GM23338 (cell line): ENCODE measurements at regions not wholly inside any gene's neighbourhood (a gene's known extent, or its start where the extent isn't known, plus 50 kb on each side); places are given as distances from the start of the nearest gene placed in this dataset.

Experiments
- CREB1 ChIP-seq: fragments of 250-450 bp; sonication (Bioruptor Pico); IDR thresholded peaks from 2 replicates; pipeline ENCODE4 v1.5.0; 2020; ENCODE audit warnings: low read depth, mild to moderate bottlenecking, moderate library complexity
- CTCF ChIP-seq, 2 experiments: fragments of 200-600 bp in 1 of 2; sonication (generic) in 1 of 2; conservative IDR thresholded peaks; 2 replicates each; pipeline versions ENCODE4 v1.5.1 to v1.6.1; 2016 to 2017; ENCODE audit warnings: antibody characterized with exemption in 2 of 2, low read depth in 2 of 2, mild to moderate bottlenecking in 2 of 2, moderate library complexity in 1 of 2
- ETS1 ChIP-seq: IDR thresholded peaks from 2 replicates; pipeline ENCODE4 v1.6.1; 2016; ENCODE audit warnings: antibody characterized with exemption
- EZH2 ChIP-seq: fragments of 200-600 bp; sonication (generic); IDR thresholded peaks from one replicate; pipeline ENCODE4 v1.8.0; 2017; ENCODE audit warnings: antibody characterized with exemption, mild to moderate bottlenecking, low read depth; ENCODE audit not compliant: unreplicated experiment
- EZH2phosphoT487 ChIP-seq: fragments of 200-600 bp; sonication (generic); IDR thresholded peaks from one replicate; pipeline ENCODE4 v1.8.1; 2018; ENCODE audit warnings: antibody characterized with exemption; ENCODE audit not compliant: unreplicated experiment
- JUNB ChIP-seq: IDR thresholded peaks from one replicate; pipeline ENCODE4 v1.6.1; 2016; ENCODE audit warnings: antibody characterized with exemption; ENCODE audit not compliant: unreplicated experiment
- NANOG ChIP-seq: IDR thresholded peaks from 2 replicates; pipeline ENCODE4 v1.6.1; 2016; ENCODE audit warnings: antibody characterized with exemption, borderline replicate concordance
- POLR2AphosphoS5 ChIP-seq: IDR thresholded peaks from 2 replicates; pipeline ENCODE4 v1.6.1; 2016; ENCODE audit warnings: antibody characterized with exemption, low read depth
- REST ChIP-seq: IDR thresholded peaks from one replicate; pipeline ENCODE4 v1.6.1; 2018; ENCODE audit warnings: antibody characterized with exemption; ENCODE audit not compliant: unreplicated experiment
- STAT1 ChIP-seq: IDR thresholded peaks from one replicate; pipeline ENCODE4 v1.6.1; 2016; ENCODE audit warnings: antibody characterized with exemption; ENCODE audit not compliant: unreplicated experiment
- ZNF331 ChIP-seq: fragments of 250-450 bp; sonication (Bioruptor Pico); IDR thresholded peaks from 2 replicates; pipeline ENCODE4 v1.5.0; 2020; ENCODE audit warnings: low read depth, mild to moderate bottlenecking, moderate library complexity
- ZNF462 ChIP-seq: fragments of 250-450 bp; sonication (Bioruptor Pico); IDR thresholded peaks from 2 replicates; pipeline ENCODE4 v1.5.0; 2020; ENCODE audit warnings: mild to moderate bottlenecking, moderate library complexity

GRCh38 chr18:56255381-56255780 is 383.0 kb downstream of the TXNL1 start:
- no peak for TF ChIP-seq CTCF (conservative IDR thresholded peaks at IDR 0.05; ENCODE audit: low read depth in 2 of 2)
- no peak for TF ChIP-seq REST
- no peak for TF ChIP-seq EZH2
- no peak for TF ChIP-seq POLR2AphosphoS5
- TF ChIP-seq EZH2phosphoT487: no peak
- TF ChIP-seq STAT1: no peak
- TF ChIP-seq JUNB: no peak
- no peak for TF ChIP-seq ETS1
- no peak for TF ChIP-seq ZNF331 (CRISPR knock-in tag)
- no peak for TF ChIP-seq CREB1 (CRISPR knock-in tag)
- no peak for TF ChIP-seq ZNF462 (CRISPR knock-in tag)
- no peak for TF ChIP-seq NANOG
